GM12892 (cell line): ENCODE measurements at regions not wholly inside any gene's neighbourhood (a gene's known extent, or its start where the extent isn't known, plus 50 kb on each side); places are given as distances from the start of the nearest gene placed in this dataset.

ENCODE experiments used
- POLR2A ChIP-seq: IDR thresholded peaks from 2 replicates; pipeline ENCODE4 v1.6.1; 2011; ENCODE audit warnings: low read depth, low read length, control low read depth
- POLR2AphosphoS5 ChIP-seq: IDR thresholded peaks from 2 replicates; pipeline ENCODE4 v1.6.1; 2011; ENCODE audit warnings: low read depth, low read length, control low read depth

DNA sequence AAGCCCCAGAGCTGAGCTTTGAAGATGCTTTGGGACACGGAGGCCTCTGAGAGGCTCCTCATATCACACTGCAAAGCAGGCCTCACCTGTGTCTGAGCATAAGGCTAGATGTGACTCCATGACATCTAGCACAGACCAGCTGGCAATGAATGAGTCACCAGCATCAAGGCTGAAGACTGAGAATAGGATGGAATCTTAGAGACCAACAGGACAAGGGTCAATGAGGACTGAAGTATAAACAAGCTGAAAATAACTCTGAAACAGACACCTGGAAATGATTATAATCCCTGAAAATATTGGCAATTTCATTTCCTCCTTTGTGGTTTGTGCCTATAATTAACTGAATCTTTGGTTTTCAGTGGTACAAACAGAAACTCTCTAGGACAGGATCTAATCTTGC lies 87.1 kb upstream of the PRPS1 start:
- TF ChIP-seq POLR2A: no peak
- TF ChIP-seq POLR2AphosphoS5: no peak
